ENCODE measurements at regions not wholly inside any gene's neighbourhood (a gene's known extent, or its start where the extent isn't known, plus 50 kb on each side); places are given as distances from the start of the nearest gene placed in this dataset.

- Histone ChIP-seq H3K4me1 (ENCODE audit: control insufficient read depth, extremely low read depth, insufficient read depth, low read length) (peaks cover 6% of the 10 kb centered on the region), H3K9me3 (replicated peaks; ENCODE audit: control insufficient read depth, insufficient read depth, low read length) (no peaks in the 10 kb centered on the region), H3K4me3 (replicated peaks in 1 of 3; ENCODE audit: insufficient read depth in 1 of 3, low read depth in 1 of 3, low read length in 3 of 3) (no peak overlapping the region), H3K27me3 (ENCODE audit: control insufficient read depth in 2 of 2, insufficient read depth in 2 of 2, low read length in 2 of 2) (no peaks in the 10 kb centered on the region), H3K9ac (replicated peaks; ENCODE audit: extremely low read depth, insufficient read depth, low read length) (no peak overlapping the region), H3K9me1 (replicated peaks; ENCODE audit: control insufficient read depth, extremely low read depth, insufficient read depth, low read length) (no peaks in the 10 kb centered on the region), H3K36me3 (ENCODE audit: control insufficient read depth in 2 of 2, extremely low read depth in 1 of 2, insufficient read depth in 2 of 2, low read length in 2 of 2) (no peaks in the 10 kb centered on the region), H2AFZ (ENCODE audit: low read depth, low read length) (no peak overlapping the region), H3K27ac (ENCODE audit: insufficient read depth, low read depth, low read length) (no peak overlapping the region), H4K20me1 (replicated peaks; ENCODE audit: control insufficient read depth, extremely low read depth, insufficient read depth, low read length) (no peaks in the 10 kb centered on the region), H3K79me2 (ENCODE audit: control insufficient read depth, insufficient read depth, low read length) (no peaks in the 10 kb centered on the region), H3K4me2 (ENCODE audit: insufficient read depth, low read length) (no peak overlapping the region)
- ChIA-PET POLR2A (no interaction called here), CTCF (no interaction called here)
- TF ChIP-seq GATA2 (IDR thresholded peaks at IDR 0.05; ENCODE audit: insufficient read depth, insufficient read length, low read depth, low read length), result no peak
- TF ChIP-seq JUN (IDR thresholded peaks at IDR 0.05; ENCODE audit: borderline replicate concordance, insufficient read depth, insufficient read length, low read depth), result no peak
- TF ChIP-seq POLR2A (IDR thresholded peaks at IDR 0.05; ENCODE audit: low read depth, low read length), result no peak
- no TSS peak for BruUV-seq (replicated peaks)
- no peak for DNase-seq (ENCODE audit: low read depth, low spot score)
- dilution Hi-C loops (cut with MboI; ENCODE audit: extremely low pct_ligation_motif_present, low sequenced_read_pairs) (no loop called here), intact Hi-C loops (cut with micrococcal nuclease) (no loop called here)
- FAIRE-seq, result no peak
Measured at GRCh38 chr13:107360010-107360409, 792.1 kb upstream of the ARGLU1 start.

- no peak overlapping the region for H3K4me3 ChIP-seq (replicated peaks in 1 of 3; ENCODE audit: insufficient read depth in 1 of 3, low read depth in 1 of 3, low read length in 3 of 3)
- DNase-seq (ENCODE audit: low read depth, low spot score) (no peak), FAIRE-seq (no peak)
- no peaks in the 10 kb centered on the region for H4K20me1 ChIP-seq (replicated peaks; ENCODE audit: control insufficient read depth, extremely low read depth, insufficient read depth, low read length)
- H3K27ac ChIP-seq (ENCODE audit: insufficient read depth, low read depth, low read length), result no peak overlapping the region
- H3K36me3 ChIP-seq (ENCODE audit: control insufficient read depth in 2 of 2, extremely low read depth in 1 of 2, insufficient read depth in 2 of 2, low read length in 2 of 2), result no peaks in the 10 kb centered on the region
- CTCF ChIA-PET, result interaction anchor here (1.2 kb wide), 1 partner anchor 11 kb away, joined by 3 read pairs; no protein-coding TSS in a partner anchor
- H3K9me1 ChIP-seq (replicated peaks; ENCODE audit: control insufficient read depth, extremely low read depth, insufficient read depth, low read length), result no peaks in the 10 kb centered on the region
- POLR2A ChIA-PET, result no interaction called here
- TF ChIP-seq, protein P1, sequence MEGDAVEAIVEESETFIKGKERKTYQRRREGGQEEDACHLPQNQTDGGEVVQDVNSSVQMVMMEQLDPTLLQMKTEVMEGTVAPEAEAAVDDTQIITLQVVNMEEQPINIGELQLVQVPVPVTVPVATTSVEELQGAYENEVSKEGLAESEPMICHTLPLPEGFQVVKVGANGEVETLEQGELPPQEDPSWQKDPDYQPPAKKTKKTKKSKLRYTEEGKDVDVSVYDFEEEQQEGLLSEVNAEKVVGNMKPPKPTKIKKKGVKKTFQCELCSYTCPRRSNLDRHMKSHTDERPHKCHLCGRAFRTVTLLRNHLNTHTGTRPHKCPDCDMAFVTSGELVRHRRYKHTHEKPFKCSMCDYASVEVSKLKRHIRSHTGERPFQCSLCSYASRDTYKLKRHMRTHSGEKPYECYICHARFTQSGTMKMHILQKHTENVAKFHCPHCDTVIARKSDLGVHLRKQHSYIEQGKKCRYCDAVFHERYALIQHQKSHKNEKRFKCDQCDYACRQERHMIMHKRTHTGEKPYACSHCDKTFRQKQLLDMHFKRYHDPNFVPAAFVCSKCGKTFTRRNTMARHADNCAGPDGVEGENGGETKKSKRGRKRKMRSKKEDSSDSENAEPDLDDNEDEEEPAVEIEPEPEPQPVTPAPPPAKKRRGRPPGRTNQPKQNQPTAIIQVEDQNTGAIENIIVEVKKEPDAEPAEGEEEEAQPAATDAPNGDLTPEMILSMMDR (IDR thresholded peaks at IDR 0.05; ENCODE audit: extremely low read depth in 1 of 2, insufficient read depth in 1 of 2, low read depth in 1 of 2, low read length in 2 of 2), result no peak
- TF ChIP-seq, protein P2, sequence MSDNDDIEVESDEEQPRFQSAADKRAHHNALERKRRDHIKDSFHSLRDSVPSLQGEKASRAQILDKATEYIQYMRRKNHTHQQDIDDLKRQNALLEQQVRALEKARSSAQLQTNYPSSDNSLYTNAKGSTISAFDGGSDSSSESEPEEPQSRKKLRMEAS (IDR thresholded peaks at IDR 0.05; ENCODE audit: insufficient read depth, insufficient read length), result no peak
- TF ChIP-seq EZH2 (IDR thresholded peaks at IDR 0.05; ENCODE audit: borderline replicate concordance, low read depth, low read length, severe bottlenecking) (no peak), MYC (IDR thresholded peaks at IDR 0.05; ENCODE audit: low read depth, low read length) (no peak), FOS (IDR thresholded peaks at IDR 0.05; ENCODE audit: borderline replicate concordance, insufficient read depth, low read length) (no peak), GATA2 (IDR thresholded peaks at IDR 0.05; ENCODE audit: insufficient read depth, insufficient read length, low read depth, low read length) (no peak), POLR2A (IDR thresholded peaks at IDR 0.05; ENCODE audit: low read depth, low read length) (no peak), JUN (IDR thresholded peaks at IDR 0.05; ENCODE audit: borderline replicate concordance, insufficient read depth, insufficient read length, low read depth) (no peak), POLR2AphosphoS5 (IDR thresholded peaks at IDR 0.05; ENCODE audit: insufficient read depth, low read depth, low read length) (no peak)
- intact Hi-C loops (cut with micrococcal nuclease), result no loop called here
- H3K4me2 ChIP-seq (ENCODE audit: insufficient read depth, low read length), result no peak overlapping the region
- dilution Hi-C loops (cut with MboI; ENCODE audit: extremely low pct_ligation_motif_present, low sequenced_read_pairs), result no loop called here
- no peaks in the 10 kb centered on the region for H3K79me2 ChIP-seq (ENCODE audit: control insufficient read depth, insufficient read depth, low read length)
- no peak overlapping the region for H2AFZ ChIP-seq (ENCODE audit: low read depth, low read length)
- no TSS peak for BruUV-seq (replicated peaks)
- H3K27me3 ChIP-seq (ENCODE audit: control insufficient read depth in 2 of 2, insufficient read depth in 2 of 2, low read length in 2 of 2), result no peaks in the 10 kb centered on the region
- no peaks in the 10 kb centered on the region for H3K9me3 ChIP-seq (replicated peaks; ENCODE audit: control insufficient read depth, insufficient read depth, low read length)
- H3K4me1 ChIP-seq (ENCODE audit: control insufficient read depth, extremely low read depth, insufficient read depth, low read length), result peaks cover 6% of the 10 kb centered on the region
- no peak overlapping the region for H3K9ac ChIP-seq (replicated peaks; ENCODE audit: extremely low read depth, insufficient read depth, low read length)
Measured at GRCh38 chr13:107358866-107359265, 790.9 kb upstream of the ARGLU1 start.
